Cerebellar cortex (tissue), 1 donor: ENCODE measurements at regions not wholly inside any gene's neighbourhood (a gene's known extent, or its start where the extent isn't known, plus 50 kb on each side); places are given as distances from the start of the nearest gene placed in this dataset.
A peak's percentile ranks its signal among the peaks of the same experiment; 100 is the strongest.
"Not testable (repeated sequence)": the region's sequence is repeated elsewhere in the genome, so short reads cannot be mapped to it uniquely, and the experiment has no call there.

ENCODE experiments used
- DNase-seq: peaks from one replicate; pipeline ENCODE4 v3.0.0-alpha.2; 2015; ENCODE audit warnings: low spot score

DNA sequence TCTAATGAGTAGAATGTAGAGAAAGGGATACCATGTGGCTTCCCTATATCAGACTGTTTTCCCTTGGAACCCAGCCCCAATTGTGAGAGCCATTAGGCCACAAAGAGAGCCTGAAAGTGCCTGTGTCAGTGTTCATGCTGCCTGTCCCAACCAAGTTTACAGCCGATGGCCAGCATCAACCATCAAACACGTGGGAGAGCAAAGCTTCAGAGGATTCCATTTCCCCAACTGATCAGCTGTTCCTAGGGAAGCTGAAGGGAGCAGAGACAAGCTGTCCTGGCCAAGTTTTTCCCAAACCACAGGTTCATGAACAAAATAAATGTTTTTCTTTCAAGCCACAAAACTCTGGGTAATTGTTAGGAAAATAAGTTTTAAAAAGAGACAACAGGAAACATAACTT is 589.0 kb upstream of the DEFB115 start:
- not testable (repeated sequence) for DNase-seq

DNA sequence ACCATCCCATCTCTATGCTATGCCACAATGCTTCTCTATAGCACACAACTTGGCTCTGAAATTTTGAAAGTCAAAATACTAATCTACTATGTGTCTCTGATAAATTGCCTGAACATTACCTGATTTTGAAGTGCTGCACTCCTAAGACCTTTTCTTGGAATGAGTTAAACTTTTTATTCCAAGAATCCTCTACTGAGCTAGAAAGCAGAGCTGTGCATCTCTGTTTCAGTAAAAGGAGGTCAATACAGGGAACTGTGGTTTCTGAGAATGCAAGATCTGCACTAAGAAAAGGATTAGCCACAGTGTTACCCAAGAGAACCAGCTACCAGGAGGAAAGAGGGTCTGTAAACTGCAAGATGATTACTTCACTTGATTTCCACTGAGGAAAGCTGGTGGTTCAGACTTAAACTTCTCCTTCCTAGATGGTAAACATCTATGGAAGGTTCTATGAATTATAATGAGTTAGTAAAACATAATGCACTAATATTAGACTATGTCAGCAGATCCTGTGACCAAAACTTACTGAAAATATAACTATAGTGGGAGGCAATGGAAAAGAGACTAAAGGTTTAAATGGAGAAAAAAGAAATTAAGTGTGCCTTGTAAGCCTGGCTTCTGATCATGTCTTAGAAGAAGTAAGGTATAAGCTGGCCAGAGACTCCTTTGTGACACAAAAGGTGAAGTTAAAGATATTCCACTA is 588.0 kb upstream of the DEFB115 start:
- DNase-seq: not testable (repeated sequence)

DNA sequence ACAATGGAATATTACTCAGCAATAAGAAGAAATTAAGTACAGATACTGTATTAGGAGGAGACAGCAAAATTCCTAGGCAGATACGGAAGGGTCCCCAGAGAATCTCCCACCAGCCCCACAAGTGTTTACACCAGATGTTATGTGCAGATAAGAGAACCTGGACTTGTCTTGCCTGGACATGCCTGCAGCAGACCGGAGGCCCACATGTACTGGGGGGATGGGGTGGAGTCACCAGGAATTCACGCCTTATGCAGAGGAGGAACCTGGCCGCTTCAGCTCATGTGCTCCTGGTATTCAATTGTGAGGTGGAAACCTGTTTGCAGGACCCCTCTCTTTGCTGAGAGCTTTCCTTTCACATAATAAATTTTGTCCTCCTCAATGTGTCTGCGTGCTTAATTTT is 586.3 kb upstream of the DEFB115 start:
- not testable (repeated sequence) for DNase-seq

DNA sequence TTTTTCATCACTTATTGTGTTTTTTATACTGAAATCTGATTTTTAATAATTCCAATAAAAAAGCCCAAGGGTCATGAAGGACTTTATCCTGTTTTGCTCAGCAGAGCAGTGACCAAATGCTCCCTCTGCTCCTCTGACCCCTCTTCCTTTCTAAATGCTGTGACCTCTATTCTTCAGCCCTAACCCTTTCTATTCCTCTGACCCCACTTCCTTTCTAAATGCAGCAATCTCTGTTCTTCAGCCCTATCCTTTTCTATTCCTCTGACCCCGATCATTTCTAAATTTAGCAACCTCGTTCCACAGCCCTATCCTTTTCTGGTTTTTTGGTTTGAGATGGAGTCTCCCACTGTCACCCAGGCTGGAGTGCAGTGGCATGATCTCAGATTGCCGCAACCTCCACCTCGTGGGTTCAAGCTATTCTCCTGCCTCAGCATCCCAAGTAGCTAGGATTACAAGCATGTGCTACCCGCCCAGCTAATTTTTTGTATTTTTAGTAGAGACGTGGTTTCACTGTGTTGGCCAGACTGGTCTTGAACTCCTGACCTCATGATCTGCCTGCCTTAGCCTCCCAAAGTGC is 581.4 kb upstream of the DEFB115 start:
- not testable (repeated sequence) for DNase-seq

DNA sequence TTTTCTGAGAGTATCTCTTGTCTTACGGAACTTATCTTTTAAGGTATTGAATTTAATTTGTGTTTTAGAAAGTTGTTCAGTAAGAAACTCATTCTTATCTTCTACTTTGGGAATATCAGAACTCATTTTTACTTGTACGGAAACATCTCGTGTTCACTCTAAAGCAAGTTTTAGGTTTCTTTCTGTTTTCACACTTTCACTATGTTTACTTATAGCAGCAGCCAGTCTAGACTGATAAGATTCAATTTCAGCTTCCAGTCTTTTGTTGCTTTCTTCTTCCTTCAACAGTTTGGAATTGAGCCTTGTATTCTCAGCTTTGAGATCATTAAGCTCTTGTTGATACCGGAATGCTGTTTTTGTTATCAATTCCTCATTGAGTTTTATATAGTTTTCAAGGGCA is 575.2 kb upstream of the DEFB115 start:
- DNase-seq: not testable (repeated sequence)

DNA sequence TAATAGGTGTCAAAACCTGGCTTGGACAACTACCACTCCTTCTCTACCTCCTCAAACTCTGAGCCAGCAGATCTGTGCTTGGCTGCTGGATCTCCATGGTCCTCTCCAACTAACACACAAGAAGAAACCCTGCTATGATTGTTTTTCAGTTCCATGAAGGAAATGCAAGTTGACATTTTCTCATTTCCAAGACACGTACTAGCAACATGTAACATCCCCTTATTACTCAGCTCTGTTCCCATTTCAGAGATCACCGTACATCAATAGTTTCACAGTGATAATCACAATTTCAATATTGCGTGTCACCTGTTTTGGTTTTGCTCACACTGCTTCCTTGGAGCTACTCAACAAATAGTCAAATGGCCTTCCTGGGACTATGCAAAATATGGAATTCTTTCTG is 544.6 kb upstream of the DEFB115 start:
- DNase-seq: not testable (repeated sequence)

DNA sequence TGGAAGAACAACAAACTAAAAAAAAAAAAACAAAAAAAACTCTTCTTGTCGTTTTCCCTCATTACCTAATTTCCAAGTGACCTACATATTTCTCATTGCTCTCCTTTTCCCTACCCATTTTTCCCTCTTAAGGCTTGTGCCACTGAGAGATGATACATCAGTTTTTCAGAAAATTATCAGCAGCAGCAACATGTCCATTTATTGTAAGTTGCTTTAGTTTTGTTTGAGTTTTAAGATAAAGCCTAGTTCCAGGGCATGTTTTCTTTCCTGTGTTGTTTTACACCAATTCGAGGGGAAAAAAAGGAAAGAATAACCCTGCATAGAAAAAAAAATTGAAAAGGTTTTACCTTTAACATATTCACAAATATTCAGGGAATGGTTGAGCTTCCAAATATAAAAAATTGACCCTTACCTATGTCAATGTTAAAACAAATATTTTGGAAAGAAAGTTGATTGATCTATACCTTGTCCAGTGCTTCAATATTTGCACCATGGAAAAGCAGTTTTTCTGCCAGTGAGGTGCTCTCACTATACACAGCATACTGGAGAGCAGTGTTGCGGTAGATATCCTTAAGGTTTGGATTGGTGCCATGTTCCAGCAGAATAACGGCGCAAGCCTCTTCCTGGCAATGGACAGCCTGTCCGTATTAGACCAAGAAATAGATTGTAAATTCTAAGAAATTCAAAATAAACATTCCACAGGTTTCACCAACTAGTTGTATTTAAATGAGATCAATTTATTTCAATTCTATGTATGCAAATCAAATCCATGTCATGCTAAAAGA is 537.9 kb upstream of the DEFB115 start:
- DNase-seq: not testable (repeated sequence)

DNA sequence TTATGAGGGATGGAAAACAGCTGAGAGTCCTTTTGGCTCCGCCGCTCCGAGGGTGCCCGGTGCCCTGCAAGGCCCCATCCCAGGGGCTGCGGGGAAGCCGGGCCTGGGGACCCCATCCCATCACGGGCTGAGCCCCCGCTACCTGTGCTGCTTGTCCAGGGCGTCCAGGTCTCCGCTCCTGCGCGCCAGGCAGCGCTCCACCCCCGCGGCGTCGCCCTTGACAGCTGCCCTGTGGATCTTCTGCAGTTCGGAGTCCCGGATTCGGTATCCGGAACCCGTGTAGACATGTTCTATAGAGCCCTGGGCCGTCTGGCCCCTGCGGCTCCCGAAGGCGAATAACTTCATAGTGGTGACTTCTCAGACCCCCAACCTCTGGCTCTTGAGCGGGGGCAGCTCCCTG is 534.0 kb upstream of the DEFB115 start:
- not testable (repeated sequence) for DNase-seq

DNA sequence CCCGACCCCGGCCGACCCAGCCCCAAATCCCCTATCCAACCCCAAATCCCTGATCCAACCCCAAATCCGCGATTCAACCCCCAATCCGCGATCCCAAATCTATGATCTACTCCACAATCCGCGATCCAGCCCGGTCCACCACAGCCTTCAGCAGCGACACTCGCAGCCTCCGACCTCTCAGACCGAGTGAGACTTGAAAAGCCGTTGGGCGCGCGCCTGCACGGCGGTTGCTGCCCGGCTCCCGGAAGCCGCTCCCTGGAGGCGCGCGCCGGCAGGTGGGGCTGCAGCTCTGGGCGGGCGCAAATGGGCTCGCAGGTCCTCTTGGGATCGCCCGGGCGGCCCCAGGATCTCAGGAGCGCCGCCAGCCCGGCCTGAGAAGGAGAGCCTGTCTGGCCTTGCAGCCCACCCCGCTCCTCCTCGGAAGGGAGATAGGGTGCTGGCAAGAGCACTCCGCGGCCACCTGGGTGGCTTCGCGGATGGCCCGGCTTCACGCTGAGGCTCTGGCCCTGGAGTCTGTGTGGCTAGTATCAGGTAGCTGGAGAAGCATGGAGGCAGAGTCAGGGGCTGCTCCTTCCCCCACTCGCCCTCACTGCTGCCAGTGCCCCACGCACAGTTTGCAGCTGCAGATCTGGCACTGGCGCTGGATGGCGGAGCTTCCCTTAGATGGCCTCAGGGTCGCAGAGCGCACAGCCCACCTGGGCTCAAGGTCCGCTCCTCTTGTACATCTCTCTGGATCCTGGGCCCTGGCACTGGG is 533.4 kb upstream of the DEFB115 start:
- peak; percentile 30 for DNase-seq

DNA sequence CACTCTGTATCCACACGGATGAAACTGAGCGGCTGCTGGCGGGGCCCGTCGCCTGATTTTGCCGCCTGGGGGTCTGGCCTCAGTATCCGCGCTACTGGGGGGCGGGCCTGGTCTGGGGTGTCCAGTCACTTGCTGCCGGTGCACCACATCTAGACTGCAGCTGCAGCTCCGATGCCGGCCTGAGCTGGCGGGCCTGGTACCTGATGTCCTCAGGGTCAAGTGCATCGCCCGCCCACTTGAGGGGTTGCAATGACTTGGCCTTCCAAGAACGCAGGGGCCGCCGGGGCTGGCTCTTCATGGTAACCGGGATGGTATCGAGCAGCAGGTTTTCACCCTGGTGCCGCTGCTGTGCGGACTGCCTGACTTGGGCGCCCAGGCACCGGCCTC is 532.8 kb upstream of the DEFB115 start:
- not testable (repeated sequence) for DNase-seq

DNA sequence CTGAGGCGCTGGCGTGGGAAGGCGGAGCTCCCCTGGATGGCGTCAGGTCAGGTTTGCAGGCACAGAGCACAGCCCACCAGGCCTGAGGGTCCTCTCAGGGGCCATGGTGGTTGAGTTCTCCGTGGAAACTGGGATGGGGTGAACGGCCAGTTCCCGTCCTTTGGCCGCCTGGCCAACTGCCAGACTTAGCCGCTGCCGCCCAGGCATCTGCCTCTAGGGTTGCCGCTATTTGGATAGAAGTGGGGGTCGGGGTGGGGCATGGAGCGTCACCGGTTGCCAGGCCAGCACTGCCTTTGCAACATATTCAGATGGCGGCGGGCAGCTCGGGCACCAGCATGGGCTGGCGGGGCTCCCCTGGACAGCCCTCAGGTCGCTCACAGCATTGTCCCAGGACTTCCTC is 532.3 kb upstream of the DEFB115 start:
- not testable (repeated sequence) for DNase-seq

DNA sequence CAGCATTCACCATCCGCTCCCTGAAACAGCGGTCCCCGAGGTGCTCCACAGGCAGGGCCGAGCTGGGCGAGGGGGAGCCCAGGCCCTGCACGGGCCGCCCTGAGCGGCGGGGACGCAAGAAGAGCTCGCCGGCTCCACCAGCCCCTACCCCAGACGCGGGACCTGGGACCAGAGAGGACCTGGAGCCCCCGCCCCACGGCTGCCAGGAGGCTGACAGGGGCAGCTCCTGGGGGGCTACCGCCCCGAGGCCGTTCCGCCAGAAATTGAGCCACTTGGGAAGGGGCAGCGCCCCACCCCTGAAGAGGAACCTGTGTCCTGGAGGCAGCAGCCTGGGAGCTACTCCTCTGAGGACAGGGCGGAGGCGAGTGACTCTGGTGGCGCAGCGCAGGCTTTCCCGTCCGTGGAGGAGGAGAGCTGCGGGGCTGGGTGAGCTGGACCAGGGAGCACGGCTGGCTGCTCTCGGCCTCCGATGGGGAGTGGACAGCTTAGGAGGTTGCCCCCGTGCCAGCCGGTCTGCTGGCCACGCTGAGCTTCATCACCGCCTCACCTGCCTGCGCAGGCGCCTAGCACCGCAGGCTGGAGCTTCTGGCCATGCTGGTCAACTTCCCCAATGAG is 529.1 kb upstream of the DEFB115 start:
- DNase-seq: not testable (repeated sequence)
